Sigmoid colon (tissue), 4 donors: ENCODE measurements at regions not wholly inside any gene's neighbourhood (a gene's known extent, or its start where the extent isn't known, plus 50 kb on each side); places are given as distances from the start of the nearest gene placed in this dataset.

Experiments
- POLR2A ChIP-seq, 2 donors: fragments of 450-650 bp; IDR thresholded peaks; one replicate each; pipeline ENCODE4 v1.6.1; 2016; ENCODE audit warnings: antibody characterized with exemption in 2 of 2, mild to moderate bottlenecking in 2 of 2, moderate library complexity in 2 of 2
- POLR2AphosphoS5 ChIP-seq, 4 donors: sonication (generic); formaldehyde crosslinking; IDR thresholded peaks; one replicate each; pipeline ENCODE4 v1.6.1; 2017; ENCODE audit warnings: antibody characterized with exemption in 4 of 4
- TF ChIP-seq, protein P1 (sequence below), 4 experiments: fragments of 450-650 bp in 3 of 4; fragments of 200-600 bp in 1 of 4; IDR thresholded peaks; one replicate each; pipeline ENCODE4 v1.5.1; 2016 to 2019; ENCODE audit warnings: antibody characterized with exemption in 4 of 4, mild to moderate bottlenecking in 3 of 4, moderate library complexity in 2 of 4

DNA sequence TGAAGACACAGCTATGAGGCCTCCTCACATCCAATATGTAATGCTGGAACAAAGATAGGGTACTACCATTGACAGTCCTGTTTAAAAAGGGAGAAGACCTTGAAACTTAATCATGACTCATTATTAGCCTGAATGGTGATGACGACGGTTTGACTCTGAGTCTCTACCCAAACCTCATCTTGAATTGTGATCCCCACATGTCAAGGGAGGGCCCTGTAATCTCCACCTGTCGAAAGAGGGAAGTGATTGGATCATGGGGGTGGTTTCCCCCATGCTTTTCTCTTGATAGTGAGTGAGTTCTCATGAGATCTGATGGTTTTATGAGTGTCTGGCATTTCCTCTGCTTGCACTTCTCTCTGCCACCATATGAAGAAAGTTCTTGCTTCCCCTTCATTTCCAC lies 395.3 kb upstream of the CPEB2 start:
- TF ChIP-seq, protein P1, sequence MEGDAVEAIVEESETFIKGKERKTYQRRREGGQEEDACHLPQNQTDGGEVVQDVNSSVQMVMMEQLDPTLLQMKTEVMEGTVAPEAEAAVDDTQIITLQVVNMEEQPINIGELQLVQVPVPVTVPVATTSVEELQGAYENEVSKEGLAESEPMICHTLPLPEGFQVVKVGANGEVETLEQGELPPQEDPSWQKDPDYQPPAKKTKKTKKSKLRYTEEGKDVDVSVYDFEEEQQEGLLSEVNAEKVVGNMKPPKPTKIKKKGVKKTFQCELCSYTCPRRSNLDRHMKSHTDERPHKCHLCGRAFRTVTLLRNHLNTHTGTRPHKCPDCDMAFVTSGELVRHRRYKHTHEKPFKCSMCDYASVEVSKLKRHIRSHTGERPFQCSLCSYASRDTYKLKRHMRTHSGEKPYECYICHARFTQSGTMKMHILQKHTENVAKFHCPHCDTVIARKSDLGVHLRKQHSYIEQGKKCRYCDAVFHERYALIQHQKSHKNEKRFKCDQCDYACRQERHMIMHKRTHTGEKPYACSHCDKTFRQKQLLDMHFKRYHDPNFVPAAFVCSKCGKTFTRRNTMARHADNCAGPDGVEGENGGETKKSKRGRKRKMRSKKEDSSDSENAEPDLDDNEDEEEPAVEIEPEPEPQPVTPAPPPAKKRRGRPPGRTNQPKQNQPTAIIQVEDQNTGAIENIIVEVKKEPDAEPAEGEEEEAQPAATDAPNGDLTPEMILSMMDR (IDR thresholded peaks at IDR 0.05), result no peak
- TF ChIP-seq POLR2AphosphoS5 (IDR thresholded peaks at IDR 0.05) (no peak), POLR2A (IDR thresholded peaks at IDR 0.05) (no peak)
